ENCODE measurements at regions not wholly inside any gene's neighbourhood (a gene's known extent, or its start where the extent isn't known, plus 50 kb on each side); places are given as distances from the start of the nearest gene placed in this dataset.

- TF ChIP-seq POLR2AphosphoS5 (IDR thresholded peaks at IDR 0.05; ENCODE audit: low read depth, low read length) (no peak), REST (IDR thresholded peaks at IDR 0.05; ENCODE audit: low read depth, low read length) (no peak), CTCF (IDR thresholded peaks at IDR 0.05) (no peak)
These were observed 85.4 kb downstream of the CH25H start for GRCh38 chr10:89121764-89122020.

Measured in SK-N-SH (cell line).